ENCODE measurements at regions not wholly inside any gene's neighbourhood (a gene's known extent, or its start where the extent isn't known, plus 50 kb on each side); places are given as distances from the start of the nearest gene placed in this dataset.

GRCh38 chr15:87557881-87558280, 698.7 kb downstream of the NTRK3 start:
- TF ChIP-seq POLR2A (IDR thresholded peaks at IDR 0.05) (no peak), POLR2AphosphoS5 (IDR thresholded peaks at IDR 0.05) (no peak)
- TF ChIP-seq, protein P1, sequence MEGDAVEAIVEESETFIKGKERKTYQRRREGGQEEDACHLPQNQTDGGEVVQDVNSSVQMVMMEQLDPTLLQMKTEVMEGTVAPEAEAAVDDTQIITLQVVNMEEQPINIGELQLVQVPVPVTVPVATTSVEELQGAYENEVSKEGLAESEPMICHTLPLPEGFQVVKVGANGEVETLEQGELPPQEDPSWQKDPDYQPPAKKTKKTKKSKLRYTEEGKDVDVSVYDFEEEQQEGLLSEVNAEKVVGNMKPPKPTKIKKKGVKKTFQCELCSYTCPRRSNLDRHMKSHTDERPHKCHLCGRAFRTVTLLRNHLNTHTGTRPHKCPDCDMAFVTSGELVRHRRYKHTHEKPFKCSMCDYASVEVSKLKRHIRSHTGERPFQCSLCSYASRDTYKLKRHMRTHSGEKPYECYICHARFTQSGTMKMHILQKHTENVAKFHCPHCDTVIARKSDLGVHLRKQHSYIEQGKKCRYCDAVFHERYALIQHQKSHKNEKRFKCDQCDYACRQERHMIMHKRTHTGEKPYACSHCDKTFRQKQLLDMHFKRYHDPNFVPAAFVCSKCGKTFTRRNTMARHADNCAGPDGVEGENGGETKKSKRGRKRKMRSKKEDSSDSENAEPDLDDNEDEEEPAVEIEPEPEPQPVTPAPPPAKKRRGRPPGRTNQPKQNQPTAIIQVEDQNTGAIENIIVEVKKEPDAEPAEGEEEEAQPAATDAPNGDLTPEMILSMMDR (IDR thresholded peaks at IDR 0.05) = no peak

All from suprapubic skin (tissue), 4 donors.